Loucy (cell line): ENCODE measurements at regions not wholly inside any gene's neighbourhood (a gene's known extent, or its start where the extent isn't known, plus 50 kb on each side); places are given as distances from the start of the nearest gene placed in this dataset.
"Not testable (repeated sequence)": the region's sequence is repeated elsewhere in the genome, so short reads cannot be mapped to it uniquely, and the experiment has no call there.

Experiments
- H2AFZ ChIP-seq: fragments of 200-600 bp; sonication (generic); 2 replicates; pipeline ENCODE4 v1.6.0; 2016; ENCODE audit warnings: antibody characterized with exemption, mild to moderate bottlenecking, low read length, moderate library complexity
- H3F3A ChIP-seq: fragments of 200-600 bp; 2 replicates; pipeline ENCODE4 v1.6.0; 2016; ENCODE audit warnings: antibody characterized with exemption, low read depth, mild to moderate bottlenecking
- H3K27me3 ChIP-seq: fragments of 200-600 bp; sonication (generic); 2 replicates; pipeline ENCODE4 v1.6.1; 2014; ENCODE audit warnings: low read length, mild to moderate bottlenecking; ENCODE audit not compliant: insufficient read depth, poor library complexity, severe bottlenecking
- H3K36me3 ChIP-seq: fragments of 200-600 bp; sonication (generic); 2 replicates; pipeline ENCODE4 v1.6.1; 2016; ENCODE audit warnings: low read length; ENCODE audit not compliant: insufficient read depth
- H3K4me1 ChIP-seq: fragments of 200-600 bp; sonication (generic); 2 replicates; pipeline ENCODE4 v1.5.1; 2014; ENCODE audit warnings: low read length, mild to moderate bottlenecking; ENCODE audit not compliant: insufficient read depth, poor library complexity, severe bottlenecking
- H3K4me2 ChIP-seq: fragments of 200-600 bp; sonication (generic); 2 replicates; pipeline ENCODE4 v1.6.0; 2014; ENCODE audit warnings: antibody characterized with exemption, low read length, low read depth, mild to moderate bottlenecking; ENCODE audit not compliant: poor library complexity, severe bottlenecking
- H3K4me3 ChIP-seq: fragments of 200-600 bp; sonication (generic); 2 replicates; pipeline ENCODE4 v1.5.1; 2014; ENCODE audit warnings: low read length, mild to moderate bottlenecking, mixed read lengths; ENCODE audit not compliant: poor library complexity, severe bottlenecking
- H3K79me2 ChIP-seq: fragments of 200-600 bp; sonication (generic); 2 replicates; pipeline ENCODE4 v1.6.1; 2014; ENCODE audit warnings: low read length; ENCODE audit not compliant: insufficient read depth
- H3K9ac ChIP-seq: fragments of 200-600 bp; sonication (generic); 2 replicates; pipeline ENCODE4 v1.6.0; 2014; ENCODE audit warnings: mild to moderate bottlenecking, low read depth, low read length, moderate library complexity; ENCODE audit not compliant: poor library complexity, severe bottlenecking
- H3K9me2 ChIP-seq: fragments of 200-600 bp; sonication (generic); replicated peaks from 2 replicates; pipeline ENCODE4 v1.6.1; 2016; ENCODE audit warnings: low read depth, low read length, mixed read lengths
- H3K9me3 ChIP-seq: fragments of 200-600 bp; sonication (generic); 2 replicates; pipeline ENCODE4 v1.6.1; 2014; ENCODE audit warnings: mild to moderate bottlenecking, antibody characterized with exemption, low read length, low read depth; ENCODE audit not compliant: insufficient read depth
- H4K20me1 ChIP-seq: fragments of 200-600 bp; sonication (generic); 2 replicates; pipeline ENCODE4 v1.6.0; 2014; ENCODE audit warnings: antibody characterized with exemption, low read length, mild to moderate bottlenecking; ENCODE audit not compliant: insufficient read depth, poor library complexity, severe bottlenecking
- CTCF ChIP-seq: fragments of 200-600 bp; sonication (generic); conservative IDR thresholded peaks from 2 replicates; pipeline ENCODE4 v1.5.1; 2014; ENCODE audit warnings: mild to moderate bottlenecking, antibody characterized with exemption, low read length
- EZH2phosphoT487 ChIP-seq: fragments of 200-600 bp; IDR thresholded peaks from 2 replicates; pipeline ENCODE4 v1.6.1; 2018; ENCODE audit warnings: antibody characterized with exemption, mild to moderate bottlenecking, moderate library complexity, borderline replicate concordance

- Histone ChIP-seq H3K4me3 (no peak overlapping the region), H3K36me3 (no peaks in the 10 kb centered on the region), H3K9me2 (no peaks in the 10 kb centered on the region), H3K9me3 (no peaks in the 10 kb centered on the region), H3K4me2 (no peak overlapping the region), H3K79me2 (no peaks in the 10 kb centered on the region), H3F3A (no peaks in the 10 kb centered on the region), H2AFZ (no peak overlapping the region), H3K4me1 (no peaks in the 10 kb centered on the region), H4K20me1 (no peaks in the 10 kb centered on the region), H3K27me3 (no peaks in the 10 kb centered on the region), H3K9ac (no peak overlapping the region)
- TF ChIP-seq EZH2phosphoT487 = no peak
- no peak for TF ChIP-seq CTCF
These were observed 204.1 kb upstream of the CENPE start for GRCh38 chr4:103402198-103402597.

- H3K4me2 ChIP-seq = no peak overlapping the region
- H3K4me3 ChIP-seq = no peak overlapping the region
- H3K4me1 ChIP-seq = no peaks in the 10 kb centered on the region
- no peaks in the 10 kb centered on the region for H3K27me3 ChIP-seq
- no peaks in the 10 kb centered on the region for H3K36me3 ChIP-seq
- H3F3A ChIP-seq = no peaks in the 10 kb centered on the region
- no peak overlapping the region for H2AFZ ChIP-seq
- TF ChIP-seq EZH2phosphoT487 (no peak), CTCF (no peak)
- no peak overlapping the region for H3K9ac ChIP-seq
- no peaks in the 10 kb centered on the region for H3K79me2 ChIP-seq
- H3K9me3 ChIP-seq = no peaks in the 10 kb centered on the region
- no peaks in the 10 kb centered on the region for H4K20me1 ChIP-seq
- H3K9me2 ChIP-seq = no peaks in the 10 kb centered on the region
These were observed 202.3 kb upstream of the CENPE start for GRCh38 chr4:103400405-103400804.

- Histone ChIP-seq H3K36me3 (no peaks in the 10 kb centered on the region), H3K9ac (no peak overlapping the region), H3F3A (no peaks in the 10 kb centered on the region), H4K20me1 (no peaks in the 10 kb centered on the region), H2AFZ (no peak overlapping the region), H3K27me3 (no peaks in the 10 kb centered on the region), H3K79me2 (no peaks in the 10 kb centered on the region), H3K4me1 (no peaks in the 10 kb centered on the region), H3K4me2 (no peak overlapping the region), H3K9me3 (no peaks in the 10 kb centered on the region), H3K9me2 (no peaks in the 10 kb centered on the region), H3K4me3 (no peak overlapping the region)
- TF ChIP-seq CTCF (no peak), EZH2phosphoT487 (no peak)
These were observed 199.4 kb upstream of the CENPE start for GRCh38 chr4:103397541-103397940.

- not testable (repeated sequence) for H4K20me1 ChIP-seq, H3K9ac ChIP-seq, H3K9me2 ChIP-seq, H3K4me1 ChIP-seq, H3K9me3 ChIP-seq, H3F3A ChIP-seq, H3K79me2 ChIP-seq, H3K4me3 ChIP-seq, H3K27me3 ChIP-seq, H3K4me2 ChIP-seq, H3K36me3 ChIP-seq, H2AFZ ChIP-seq
These were observed 189.4 kb upstream of the CENPE start for GRCh38 chr4:103387508-103388011.

GRCh38 chr4:103385565-103385964, 187.4 kb upstream of the CENPE start:
- H3K4me1 ChIP-seq, H3K27me3 ChIP-seq, H4K20me1 ChIP-seq, H3K36me3 ChIP-seq, H3K4me2 ChIP-seq, H2AFZ ChIP-seq, H3K9me2 ChIP-seq, H3K9ac ChIP-seq, H3K4me3 ChIP-seq, H3F3A ChIP-seq, H3K79me2 ChIP-seq, H3K9me3 ChIP-seq: not testable (repeated sequence)
